GM18499 (cell line): ENCODE measurements at regions not wholly inside any gene's neighbourhood (a gene's known extent, or its start where the extent isn't known, plus 50 kb on each side); places are given as distances from the start of the nearest gene placed in this dataset.
A peak's percentile ranks its signal among the peaks of the same experiment; 100 is the strongest.
"Not testable (repeated sequence)": the region's sequence is repeated elsewhere in the genome, so short reads cannot be mapped to it uniquely, and the experiment has no call there.

ENCODE experiments used
- ATAC-seq: cut with Tn5 transposase; IDR thresholded peaks from one replicate; pipeline ENCODE4 v1.9.1; 2021; ENCODE audit warnings: moderate number of reproducible peaks; ENCODE audit not compliant: insufficient read depth, unreplicated experiment

GRCh38 chr9:31840702-31841101 lies 543.7 kb upstream of the ACO1 start:
- no peak for ATAC-seq

DNA sequence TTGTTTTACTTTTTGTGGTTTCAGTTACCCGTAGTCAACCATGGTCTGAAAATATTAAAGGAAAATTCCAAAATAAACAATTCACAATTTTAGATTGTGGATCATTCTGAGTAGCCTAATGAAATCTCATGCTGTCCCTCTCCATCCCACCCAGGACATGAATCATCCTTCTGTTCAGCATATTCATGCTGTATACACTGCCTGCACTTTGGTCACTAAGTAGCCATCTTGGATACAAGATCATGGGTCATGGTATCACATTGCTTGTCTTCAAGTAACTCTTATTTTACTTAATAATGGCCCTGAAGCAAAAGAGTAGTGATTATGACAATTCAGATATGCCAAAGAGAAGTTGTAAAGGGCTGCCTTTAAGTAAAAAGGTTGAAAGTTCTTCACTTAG lies 536.5 kb upstream of the ACO1 start:
- ATAC-seq, result no peak

DNA sequence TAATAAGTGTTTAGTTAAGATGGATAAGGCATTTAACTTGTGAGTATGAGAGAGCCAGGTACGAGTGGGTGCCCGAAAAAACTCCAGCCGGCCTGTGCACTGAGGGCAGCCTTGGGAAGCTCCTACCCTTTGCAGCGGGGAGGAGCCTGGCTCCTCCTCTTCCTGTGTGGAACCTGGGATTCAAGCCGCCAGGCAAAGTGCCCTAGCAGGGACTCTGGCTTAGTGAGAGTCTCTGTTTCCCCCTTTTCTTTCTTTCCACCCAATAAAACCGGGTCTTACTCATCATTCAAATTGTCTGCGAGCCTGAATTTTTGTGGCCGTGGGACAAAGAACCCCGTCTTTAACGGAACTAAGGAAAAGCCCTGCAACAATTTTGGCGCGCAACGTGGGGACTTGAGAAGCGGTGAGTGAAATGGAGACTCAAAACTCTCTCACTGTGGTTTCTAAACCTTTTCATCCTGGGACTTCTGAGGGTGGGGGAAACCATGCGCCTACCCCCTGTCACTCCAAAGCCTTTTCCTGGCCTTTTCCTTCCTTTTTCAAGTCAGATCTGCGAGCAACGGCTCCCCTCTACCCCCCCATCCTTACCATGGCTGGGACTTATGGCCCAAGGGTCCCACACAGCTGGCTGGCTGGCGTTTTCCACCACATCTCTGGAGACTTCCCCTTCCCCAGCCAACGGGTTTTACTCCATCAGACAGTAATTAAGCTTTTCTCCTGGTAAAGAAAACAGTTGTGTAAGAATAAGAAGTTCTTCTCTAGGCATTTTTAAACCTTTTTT lies 535.7 kb upstream of the ACO1 start:
- no peak for ATAC-seq

GRCh38 chr9:31854187-31854586 lies 530.3 kb upstream of the ACO1 start:
- no peak for ATAC-seq

DNA sequence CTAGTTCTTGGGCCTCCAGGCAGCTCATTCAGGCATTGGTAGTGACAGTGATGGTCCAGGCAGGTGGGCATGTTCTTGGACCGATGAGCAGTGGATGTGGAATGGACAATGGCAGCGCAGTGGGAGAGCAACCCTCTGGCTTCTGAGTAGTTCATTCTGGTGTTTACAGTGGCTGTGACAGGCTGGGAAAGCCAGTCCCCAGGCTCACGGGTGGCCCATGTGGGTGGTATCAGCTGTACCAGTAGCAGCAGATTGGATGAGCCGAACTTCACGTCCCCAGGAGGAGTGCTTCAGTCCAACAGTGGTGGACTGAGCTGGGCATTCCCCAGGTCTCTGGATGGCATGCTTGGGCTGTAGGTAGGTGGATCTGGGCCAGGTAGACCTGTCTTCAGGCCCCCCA lies 515.6 kb upstream of the ACO1 start:
- ATAC-seq, result no peak

GRCh38 chr9:31870276-31870675 lies 514.2 kb upstream of the ACO1 start:
- ATAC-seq, result no peak

DNA sequence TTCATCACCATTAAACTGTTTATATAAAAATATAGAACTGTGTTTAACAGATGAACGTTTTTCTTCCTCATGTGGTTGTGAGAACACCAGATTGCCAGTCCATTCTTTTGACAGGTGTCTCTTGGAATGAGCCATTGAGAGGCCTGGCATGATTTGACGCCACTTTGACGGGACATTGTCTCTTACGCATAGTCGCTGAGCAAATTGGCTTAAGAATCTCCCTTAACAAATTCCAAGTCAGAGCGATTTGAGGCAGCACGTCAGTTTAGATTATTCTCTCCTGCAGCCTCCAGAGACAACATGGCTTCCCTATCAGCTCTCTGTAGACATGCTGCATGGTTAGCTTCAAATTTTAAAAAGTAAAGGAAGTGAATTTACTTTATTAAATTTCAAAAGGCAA lies 510.7 kb upstream of the ACO1 start:
- no peak for ATAC-seq

DNA sequence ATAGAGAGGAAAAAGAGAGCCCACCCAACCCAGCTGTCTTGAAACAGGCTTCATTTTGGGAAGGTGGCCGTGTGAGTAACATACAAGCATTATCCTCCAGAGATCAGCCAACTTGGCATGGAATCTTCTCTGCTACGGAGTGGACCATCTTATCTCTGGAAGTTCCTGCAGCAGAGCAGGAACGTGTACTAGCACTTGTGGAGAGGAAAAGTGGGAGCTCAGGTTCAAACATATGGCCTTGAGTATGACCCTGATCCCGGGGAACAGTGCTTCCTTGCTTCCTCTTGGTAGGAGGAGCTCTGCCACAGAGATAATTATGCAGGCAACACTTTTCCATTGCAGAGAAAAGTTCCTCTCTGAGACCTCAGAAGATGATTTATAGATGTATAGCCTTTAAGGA lies 490.4 kb upstream of the ACO1 start:
- ATAC-seq, result no peak

DNA sequence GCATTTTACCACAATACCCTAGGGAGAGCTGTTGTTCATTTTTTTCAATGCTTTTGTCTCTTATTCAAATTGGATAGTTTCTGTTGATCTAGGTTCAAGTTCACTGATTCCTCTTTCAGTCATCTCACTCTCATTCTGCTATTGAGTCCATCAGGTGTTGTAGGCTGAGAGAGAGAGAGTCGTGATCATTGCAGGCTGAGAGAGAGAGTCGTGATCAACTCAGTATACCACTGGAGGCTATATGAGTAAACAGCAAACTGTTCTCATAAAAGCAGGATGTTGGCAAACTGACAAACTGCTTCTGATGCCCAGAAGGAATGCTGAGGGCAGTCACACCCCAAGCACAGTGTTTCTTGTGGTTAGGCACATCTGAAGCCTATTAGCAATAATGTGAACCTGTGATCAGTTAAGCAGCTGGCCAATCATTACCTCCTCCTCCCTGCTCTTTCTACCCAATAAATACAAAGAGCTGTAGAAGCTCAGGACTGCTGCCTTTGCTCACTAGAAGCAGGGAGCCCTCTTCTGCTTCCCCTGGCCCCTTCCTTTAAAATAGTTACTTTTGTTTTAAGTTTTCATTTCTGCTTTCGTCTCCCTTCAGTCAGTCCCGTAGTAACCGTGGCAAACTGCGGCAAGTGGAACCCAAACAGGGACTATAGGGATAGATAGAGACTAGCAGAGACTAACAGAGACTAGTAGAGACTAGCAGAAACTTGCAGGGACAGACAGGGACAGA lies 476.1 kb upstream of the ACO1 start:
- ATAC-seq, result peak; percentile 84

GRCh38 chr9:31908891-31909480 lies 475.5 kb upstream of the ACO1 start:
- ATAC-seq, result no peak

DNA sequence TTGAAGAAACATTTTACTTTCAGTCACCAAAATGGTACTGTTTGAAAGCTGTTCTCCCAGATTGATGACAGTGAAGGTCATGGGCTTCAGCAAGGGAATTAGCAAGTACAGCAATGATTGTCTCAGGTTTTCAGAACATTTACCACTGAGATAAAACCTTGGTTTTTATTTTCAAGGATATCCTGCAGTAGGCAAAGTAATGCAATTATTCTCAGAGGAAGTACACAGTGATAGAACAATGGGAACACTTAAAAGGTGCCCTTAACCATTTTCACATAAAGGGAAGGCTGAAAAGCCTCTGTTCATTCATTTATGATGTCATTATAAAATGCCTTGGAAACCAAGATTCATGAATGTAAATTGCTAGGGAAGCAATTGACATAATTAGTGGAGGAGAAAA lies 471.8 kb upstream of the ACO1 start:
- no peak for ATAC-seq

- ATAC-seq, result no peak
These were observed 467.7 kb upstream of the ACO1 start for GRCh38 chr9:31916591-31917241.

DNA sequence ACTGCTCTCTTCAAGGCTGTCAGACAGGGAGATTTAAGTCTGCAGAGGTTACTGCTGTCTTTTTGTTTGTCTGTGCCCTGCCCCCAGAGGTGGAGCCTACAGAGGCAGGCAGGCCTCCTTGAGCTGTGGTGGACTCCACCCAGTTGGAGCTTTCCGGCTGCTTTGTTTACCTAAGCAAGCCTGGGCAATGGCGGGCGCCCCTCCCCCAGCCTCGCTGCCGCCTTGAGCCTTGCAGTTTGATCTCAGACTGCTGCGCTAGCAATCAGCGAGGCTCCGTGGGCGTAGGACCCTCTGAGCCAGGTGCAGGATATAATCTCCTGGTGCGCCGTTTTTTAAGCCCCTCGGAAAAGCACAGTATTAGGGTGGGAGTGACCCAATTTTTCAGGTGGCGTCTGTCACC lies 446.7 kb upstream of the ACO1 start:
- not testable (repeated sequence) for ATAC-seq

- ATAC-seq, result no peak
These were observed 433.7 kb upstream of the ACO1 start for GRCh38 chr9:31950756-31951155.

GRCh38 chr9:31958572-31958971 lies 425.9 kb upstream of the ACO1 start:
- ATAC-seq, result no peak

GRCh38 chr9:31969552-31969951 lies 414.9 kb upstream of the ACO1 start:
- no peak for ATAC-seq

GRCh38 chr9:31983895-31984294 lies 400.5 kb upstream of the ACO1 start:
- no peak for ATAC-seq

DNA sequence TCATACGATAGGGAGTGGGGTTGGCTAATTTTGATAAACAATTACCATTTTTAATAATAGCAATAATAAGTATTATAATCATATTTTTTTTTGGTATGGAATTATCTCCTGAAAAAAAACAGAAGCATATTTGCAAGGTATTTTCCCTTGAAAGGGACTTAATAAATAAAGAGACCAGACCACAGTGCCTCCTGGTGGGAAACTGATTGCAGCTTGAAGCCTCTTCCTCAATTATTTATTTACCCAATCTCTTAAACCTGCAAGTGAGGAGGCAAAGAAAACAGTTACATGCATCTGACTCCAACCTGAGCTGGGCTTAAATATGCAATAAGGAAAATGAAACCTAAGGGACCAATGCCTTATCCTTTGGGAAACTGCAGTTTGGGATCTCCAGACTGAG lies 388.1 kb upstream of the ACO1 start:
- no peak for ATAC-seq

DNA sequence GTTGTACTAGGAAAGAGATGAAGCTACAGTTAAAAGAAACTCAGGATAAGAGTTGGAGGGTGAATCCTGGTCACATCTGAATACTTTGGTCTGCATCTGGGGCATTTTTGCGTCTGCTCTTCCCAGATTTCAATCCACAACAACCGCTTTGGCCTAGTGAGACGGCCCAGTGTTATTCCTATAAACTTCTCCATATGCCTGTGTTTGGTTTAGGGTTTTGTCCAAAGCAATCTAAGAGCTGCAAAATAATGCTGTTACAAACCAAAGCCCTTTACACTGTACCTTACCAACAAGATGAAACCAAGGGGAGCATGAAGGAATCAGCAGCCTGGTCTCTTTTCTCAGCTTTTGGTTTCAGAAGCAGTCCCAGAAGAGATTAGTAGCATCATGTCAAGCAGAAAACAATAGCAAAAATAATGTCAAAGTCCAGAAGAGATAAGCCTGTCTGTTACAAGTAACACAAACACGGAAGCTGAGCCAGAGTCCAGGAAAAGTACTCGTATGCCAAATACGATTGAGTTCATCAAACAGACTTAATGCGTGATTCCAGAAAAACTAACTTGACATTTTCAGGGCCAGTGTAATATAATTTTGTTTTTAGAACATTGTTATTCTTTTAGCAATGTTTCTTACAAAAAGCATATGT lies 379.9 kb upstream of the ACO1 start:
- no peak for ATAC-seq

- ATAC-seq, result no peak
These were observed 374.1 kb upstream of the ACO1 start for GRCh38 chr9:32010322-32010721.

- no peak for ATAC-seq
These were observed 373.4 kb upstream of the ACO1 start for GRCh38 chr9:32011049-32011448.
